Coronary artery (tissue), 2 donors: ENCODE measurements at regions not wholly inside any gene's neighbourhood (a gene's known extent, or its start where the extent isn't known, plus 50 kb on each side); places are given as distances from the start of the nearest gene placed in this dataset.

Source experiments
- DNase-seq: peaks from one replicate; pipeline ENCODE4 v3.0.0-alpha.2; 2017; ENCODE audit warnings: low spot score
- H3K27ac ChIP-seq, 2 donors: fragments of 200-600 bp; sonication (generic); one replicate each; pipeline ENCODE4 v1.5.1; 2016 to 2019
- H3K4me3 ChIP-seq: fragments of 200-600 bp; sonication (generic); 2 replicates; pipeline ENCODE4 v1.5.1; 2016; ENCODE audit warnings: mild to moderate bottlenecking, moderate library complexity
- TF ChIP-seq, protein P1 (sequence below): fragments of 200-600 bp; sonication (generic); IDR thresholded peaks from one replicate; pipeline ENCODE4 v1.5.1; 2019; ENCODE audit warnings: antibody characterized with exemption

DNA sequence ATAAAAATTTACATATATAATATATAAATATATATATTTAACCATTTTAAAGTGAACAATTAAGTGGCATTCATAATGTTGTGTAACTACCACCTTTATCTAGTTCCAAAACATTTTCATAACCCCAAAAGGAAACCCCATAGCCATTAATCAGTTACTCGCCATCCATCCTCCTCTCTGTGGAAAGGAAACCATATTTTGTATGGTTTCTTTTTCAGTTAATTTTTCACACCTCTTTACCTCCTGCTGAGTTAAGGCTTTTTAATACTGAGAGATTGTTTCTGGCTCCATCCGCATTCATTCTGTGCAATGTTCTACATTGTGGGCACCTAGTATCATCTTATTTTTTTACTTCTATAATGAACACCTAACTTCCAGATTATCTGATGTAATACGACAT is 512.1 kb downstream of the LMO4 start:
- Histone ChIP-seq H3K27ac (no peak overlapping the region), H3K4me3 (no peak overlapping the region)
- DNase-seq, result no peak
- TF ChIP-seq, protein P1, sequence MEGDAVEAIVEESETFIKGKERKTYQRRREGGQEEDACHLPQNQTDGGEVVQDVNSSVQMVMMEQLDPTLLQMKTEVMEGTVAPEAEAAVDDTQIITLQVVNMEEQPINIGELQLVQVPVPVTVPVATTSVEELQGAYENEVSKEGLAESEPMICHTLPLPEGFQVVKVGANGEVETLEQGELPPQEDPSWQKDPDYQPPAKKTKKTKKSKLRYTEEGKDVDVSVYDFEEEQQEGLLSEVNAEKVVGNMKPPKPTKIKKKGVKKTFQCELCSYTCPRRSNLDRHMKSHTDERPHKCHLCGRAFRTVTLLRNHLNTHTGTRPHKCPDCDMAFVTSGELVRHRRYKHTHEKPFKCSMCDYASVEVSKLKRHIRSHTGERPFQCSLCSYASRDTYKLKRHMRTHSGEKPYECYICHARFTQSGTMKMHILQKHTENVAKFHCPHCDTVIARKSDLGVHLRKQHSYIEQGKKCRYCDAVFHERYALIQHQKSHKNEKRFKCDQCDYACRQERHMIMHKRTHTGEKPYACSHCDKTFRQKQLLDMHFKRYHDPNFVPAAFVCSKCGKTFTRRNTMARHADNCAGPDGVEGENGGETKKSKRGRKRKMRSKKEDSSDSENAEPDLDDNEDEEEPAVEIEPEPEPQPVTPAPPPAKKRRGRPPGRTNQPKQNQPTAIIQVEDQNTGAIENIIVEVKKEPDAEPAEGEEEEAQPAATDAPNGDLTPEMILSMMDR, result no peak

DNA sequence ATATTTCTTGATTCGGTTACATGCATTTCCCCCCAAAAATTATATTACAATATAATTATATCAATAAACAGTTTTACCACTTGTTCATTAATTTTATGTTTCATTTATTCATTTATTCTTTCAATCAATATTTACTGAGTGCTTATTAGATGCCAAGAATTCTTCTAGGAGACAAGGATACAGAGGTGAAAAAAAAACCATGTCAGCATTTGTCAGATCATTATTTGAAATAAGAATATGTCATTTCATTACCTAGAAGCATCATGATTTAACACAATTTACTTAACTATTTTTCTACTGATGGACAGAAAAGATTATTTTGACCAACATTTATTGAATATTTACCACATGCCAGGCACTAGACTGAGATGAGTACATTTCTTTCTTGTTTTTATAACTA is 512.7 kb downstream of the LMO4 start:
- H3K4me3 ChIP-seq, result no peak overlapping the region
- H3K27ac ChIP-seq, result no peak overlapping the region
- no peak for DNase-seq
- TF ChIP-seq, protein P1, result no peak

DNA sequence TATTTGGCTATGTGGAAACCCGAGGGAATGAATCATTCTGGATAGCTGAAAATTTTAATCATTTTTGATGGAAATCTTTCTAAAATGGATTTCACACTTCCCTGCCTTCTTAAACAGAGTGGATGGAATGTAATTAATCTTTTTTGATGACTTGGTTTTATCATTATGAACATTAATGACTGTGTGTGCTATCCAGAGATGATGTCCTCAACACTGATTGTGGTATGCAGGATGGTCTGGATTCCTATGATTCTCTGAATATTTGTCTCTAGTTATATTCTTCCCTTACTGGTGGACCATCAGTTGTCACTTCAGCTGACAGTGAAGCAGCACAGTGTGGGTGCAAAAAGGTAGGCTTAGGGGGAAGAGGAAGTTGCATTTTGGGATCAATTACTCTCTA is 513.5 kb downstream of the LMO4 start:
- TF ChIP-seq, protein P1, result no peak
- no peak for DNase-seq
- Histone ChIP-seq H3K4me3 (no peak overlapping the region), H3K27ac (no peak overlapping the region)

GRCh38 chr1:87844251-87844650 is 515.6 kb downstream of the LMO4 start:
- DNase-seq, result no peak
- no peak overlapping the region for H3K27ac ChIP-seq
- no peak overlapping the region for H3K4me3 ChIP-seq
- TF ChIP-seq, protein P1, result no peak

DNA sequence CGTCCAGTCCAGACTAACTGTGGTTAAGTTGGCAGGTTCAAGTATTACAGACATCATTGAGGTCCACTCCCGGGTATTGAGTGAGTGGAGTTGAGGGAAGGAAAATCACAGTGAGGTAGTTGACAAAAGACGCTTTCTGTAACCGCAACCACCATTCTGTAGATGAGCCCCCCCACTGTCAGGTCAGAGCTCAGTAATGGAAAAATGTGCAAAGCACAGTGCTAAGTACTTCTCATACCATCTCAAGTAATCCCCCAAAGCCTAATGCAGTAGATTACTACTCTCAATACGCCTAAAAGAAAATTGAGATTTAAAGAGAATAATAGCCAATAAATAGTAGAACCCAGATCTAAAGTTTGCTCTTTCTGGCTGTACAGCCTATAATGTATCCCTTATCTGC is 522.8 kb downstream of the LMO4 start:
- DNase-seq, result no peak
- TF ChIP-seq, protein P1, result no peak
- H3K27ac ChIP-seq, result no peak overlapping the region
- H3K4me3 ChIP-seq, result no peak overlapping the region

GRCh38 chr1:87852410-87853161 is 523.9 kb downstream of the LMO4 start:
- Histone ChIP-seq H3K27ac (no peak overlapping the region), H3K4me3 (no peak overlapping the region)
- TF ChIP-seq, protein P1, result no peak
- no peak for DNase-seq
